Ascending aorta (tissue), 2 donors: ENCODE measurements at regions not wholly inside any gene's neighbourhood (a gene's known extent, or its start where the extent isn't known, plus 50 kb on each side); places are given as distances from the start of the nearest gene placed in this dataset.

Source experiments
- DNase-seq, 2 donors: peaks; one replicate each; pipeline ENCODE4 v3.0.0-alpha.2; 2019; ENCODE audit warnings: low spot score in 2 of 2
- H3K27ac ChIP-seq, 2 donors: fragments of 200-600 bp; sonication (generic); one replicate each; pipeline ENCODE4 v1.5.1; 2016 to 2017; ENCODE audit warnings: mild to moderate bottlenecking in 1 of 2
- H3K27me3 ChIP-seq: fragments of 200-600 bp; sonication (generic); one replicate; pipeline ENCODE4 v1.5.1; 2017
- H3K36me3 ChIP-seq, 2 donors: fragments of 200-600 bp; sonication (generic); one replicate each; pipeline ENCODE4 v1.5.1; 2016
- H3K4me1 ChIP-seq, 2 donors: fragments of 200-600 bp; sonication (generic); one replicate each; pipeline ENCODE4 v1.5.1; 2016 to 2017; ENCODE audit warnings: mild to moderate bottlenecking in 1 of 2
- H3K4me3 ChIP-seq, 2 donors: fragments of 200-600 bp; sonication (generic); one replicate each; pipeline ENCODE4 v1.5.1; 2016 to 2017; ENCODE audit warnings: mild to moderate bottlenecking in 1 of 2
- H3K9me3 ChIP-seq, 2 donors: fragments of 200-600 bp; sonication (generic); one replicate each; pipeline ENCODE4 v1.5.1; 2016
- CTCF ChIP-seq, 3 experiments: fragments of 200-600 bp in 2 of 3; fragments of 450-650 bp in 1 of 3; sonication (generic) in 2 of 3; IDR thresholded peaks; one replicate each; pipeline ENCODE4 v1.5.1; 2016 to 2019; ENCODE audit warnings: antibody characterized with exemption in 3 of 3, mild to moderate bottlenecking in 1 of 3, moderate library complexity in 1 of 3
- intact Hi-C: fragments of 100-400 bp; cut with DNase I; formaldehyde crosslinking; loops from one replicate; pipeline ENCODE4 v1.15.1; 2023

- intact Hi-C loops = no loop called here
- DNase-seq = no peak
These were observed 366.8 kb downstream of the SLITRK1 start for GRCh38 chr13:83515268-83516015.

GRCh38 chr13:83508771-83509301 lies 373.4 kb downstream of the SLITRK1 start:
- no peaks in the 10 kb centered on the region for H3K36me3 ChIP-seq
- H3K4me1 ChIP-seq = no peaks in the 10 kb centered on the region
- no peaks in the 10 kb centered on the region for H3K9me3 ChIP-seq
- DNase-seq = no peak
- H3K27me3 ChIP-seq = no peaks in the 10 kb centered on the region
- TF ChIP-seq CTCF (IDR thresholded peaks at IDR 0.05) = no peak
- intact Hi-C loops = no loop called here
- no peak overlapping the region for H3K27ac ChIP-seq
- H3K4me3 ChIP-seq = no peak overlapping the region

More at GRCh38 chr13:83515268-83516015, 366.8 kb downstream of the SLITRK1 start:
- H3K4me3 ChIP-seq = no peak overlapping the region
- no peaks in the 10 kb centered on the region for H3K36me3 ChIP-seq
- no peak for TF ChIP-seq CTCF (IDR thresholded peaks at IDR 0.05)
- no peaks in the 10 kb centered on the region for H3K9me3 ChIP-seq
- H3K27ac ChIP-seq = no peak overlapping the region
- no peaks in the 10 kb centered on the region for H3K4me1 ChIP-seq
- H3K27me3 ChIP-seq = no peaks in the 10 kb centered on the region

GRCh38 chr13:83503424-83503823 lies 378.9 kb downstream of the SLITRK1 start:
- no peak for TF ChIP-seq CTCF (IDR thresholded peaks at IDR 0.05)
- H3K27ac ChIP-seq = no peak overlapping the region
- intact Hi-C loops = no loop called here
- H3K9me3 ChIP-seq = no peaks in the 10 kb centered on the region
- DNase-seq = no peak
- no peaks in the 10 kb centered on the region for H3K4me1 ChIP-seq
- no peaks in the 10 kb centered on the region for H3K36me3 ChIP-seq
- H3K27me3 ChIP-seq = no peaks in the 10 kb centered on the region
- H3K4me3 ChIP-seq = no peak overlapping the region

GRCh38 chr13:83499286-83499685 lies 383.0 kb downstream of the SLITRK1 start:
- intact Hi-C loops = no loop called here
- H3K9me3 ChIP-seq = no peaks in the 10 kb centered on the region
- no peaks in the 10 kb centered on the region for H3K36me3 ChIP-seq
- H3K4me1 ChIP-seq = no peaks in the 10 kb centered on the region
- H3K4me3 ChIP-seq = no peak overlapping the region
- H3K27me3 ChIP-seq = no peaks in the 10 kb centered on the region
- DNase-seq = no peak
- no peak for TF ChIP-seq CTCF (IDR thresholded peaks at IDR 0.05)
- no peak overlapping the region for H3K27ac ChIP-seq

- Histone ChIP-seq H3K27me3 (no peaks in the 10 kb centered on the region), H3K4me1 (no peaks in the 10 kb centered on the region), H3K4me3 (no peak overlapping the region), H3K27ac (no peak overlapping the region), H3K36me3 (no peaks in the 10 kb centered on the region), H3K9me3 (no peaks in the 10 kb centered on the region)
- intact Hi-C loops = no loop called here
- no peak for TF ChIP-seq CTCF (IDR thresholded peaks at IDR 0.05)
- DNase-seq = no peak
These were observed 383.6 kb downstream of the SLITRK1 start for GRCh38 chr13:83498481-83499190.
